A673 (cell line): ENCODE measurements at regions not wholly inside any gene's neighbourhood (a gene's known extent, or its start where the extent isn't known, plus 50 kb on each side); places are given as distances from the start of the nearest gene placed in this dataset.

ENCODE experiments used
- CTCF ChIP-seq: fragments of 300-800, 200-600 bp; sonication (generic); conservative IDR thresholded peaks from 2 replicates; pipeline ENCODE4 v1.5.1; 2017; ENCODE audit warnings: low read depth, mild to moderate bottlenecking, antibody characterized with exemption, low read length, moderate library complexity, mixed read lengths
- EZH2 ChIP-seq: fragments of 200-600 bp; sonication (generic); IDR thresholded peaks from 2 replicates; pipeline ENCODE4 v1.6.1; 2017; ENCODE audit warnings: borderline replicate concordance, low read depth, mild to moderate bottlenecking, mixed read lengths, antibody characterized with exemption, low read length; ENCODE audit not compliant: poor library complexity, severe bottlenecking

DNA sequence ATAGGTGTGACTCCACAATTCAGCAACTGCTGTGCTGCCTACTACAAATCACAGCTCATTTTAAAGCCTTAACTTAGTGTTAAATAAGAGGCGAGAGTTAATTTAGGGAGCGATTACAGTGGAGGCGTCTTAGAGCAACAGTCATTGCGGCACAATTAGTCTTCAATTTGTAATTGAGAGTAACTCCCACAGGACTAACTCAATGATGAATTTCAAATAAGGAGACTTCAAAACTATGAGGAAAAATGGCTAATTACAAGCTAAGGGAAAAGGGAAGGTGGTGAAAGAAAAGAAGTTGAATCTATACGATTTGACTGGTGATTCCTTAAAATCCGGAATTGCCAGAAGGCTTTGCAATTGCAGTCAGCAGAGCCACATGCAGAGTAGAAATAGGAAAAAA is 63.7 kb upstream of the FOXB1 start:
- TF ChIP-seq CTCF: no peak
- no peak for TF ChIP-seq EZH2
